ENCODE measurements at regions not wholly inside any gene's neighbourhood (a gene's known extent, or its start where the extent isn't known, plus 50 kb on each side); places are given as distances from the start of the nearest gene placed in this dataset.
"Not testable (repeated sequence)": the region's sequence is repeated elsewhere in the genome, so short reads cannot be mapped to it uniquely, and the experiment has no call there.

GRCh38 chr4:24236532-24236931 lies 346.7 kb upstream of the PPARGC1A start:
- no peak for DNase-seq

- no peak for DNase-seq
Measured at GRCh38 chr4:24236120-24236519, 346.3 kb upstream of the PPARGC1A start.

GRCh38 chr4:24235618-24236017 lies 345.8 kb upstream of the PPARGC1A start:
- no peak for DNase-seq

- no peak for DNase-seq
Measured at GRCh38 chr4:24234288-24234848, 344.5 kb upstream of the PPARGC1A start.

GRCh38 chr4:24230955-24231354 lies 341.1 kb upstream of the PPARGC1A start:
- DNase-seq, result no peak

GRCh38 chr4:24229978-24230377 lies 340.1 kb upstream of the PPARGC1A start:
- no peak for DNase-seq

GRCh38 chr4:24228692-24229091 lies 338.8 kb upstream of the PPARGC1A start:
- no peak for DNase-seq

GRCh38 chr4:24226667-24227066 lies 336.8 kb upstream of the PPARGC1A start:
- DNase-seq, result no peak

- DNase-seq, result no peak
Measured at GRCh38 chr4:24226023-24226422, 336.2 kb upstream of the PPARGC1A start.

- DNase-seq, result no peak
Measured at GRCh38 chr4:24224446-24224845, 334.6 kb upstream of the PPARGC1A start.

- no peak for DNase-seq
Measured at GRCh38 chr4:24219209-24219608, 329.4 kb upstream of the PPARGC1A start.

GRCh38 chr4:24218566-24218965 lies 328.7 kb upstream of the PPARGC1A start:
- DNase-seq, result no peak

- DNase-seq, result no peak
Measured at GRCh38 chr4:24214796-24215195, 324.9 kb upstream of the PPARGC1A start.

GRCh38 chr4:24213961-24214360 lies 324.1 kb upstream of the PPARGC1A start:
- DNase-seq, result no peak

- no peak for DNase-seq
Measured at GRCh38 chr4:24212642-24213041, 322.8 kb upstream of the PPARGC1A start.

GRCh38 chr4:24211856-24212255 lies 322.0 kb upstream of the PPARGC1A start:
- no peak for DNase-seq

GRCh38 chr4:24210332-24210902 lies 320.6 kb upstream of the PPARGC1A start:
- DNase-seq, result no peak

GRCh38 chr4:24209906-24210305 lies 320.1 kb upstream of the PPARGC1A start:
- no peak for DNase-seq

GRCh38 chr4:24209131-24209530 lies 319.3 kb upstream of the PPARGC1A start:
- no peak for DNase-seq

GRCh38 chr4:24208691-24209090 lies 318.8 kb upstream of the PPARGC1A start:
- DNase-seq, result no peak

GRCh38 chr4:24204708-24205107 lies 314.9 kb upstream of the PPARGC1A start:
- not testable (repeated sequence) for DNase-seq

- DNase-seq, result no peak
Measured at GRCh38 chr4:24203926-24204325, 314.1 kb upstream of the PPARGC1A start.

GRCh38 chr4:24202579-24202978 lies 312.7 kb upstream of the PPARGC1A start:
- DNase-seq, result no peak

GRCh38 chr4:24197955-24198354 lies 308.1 kb upstream of the PPARGC1A start:
- no peak for DNase-seq

GRCh38 chr4:24196785-24197184 lies 306.9 kb upstream of the PPARGC1A start:
- no peak for DNase-seq
